HepG2 (cell line): ENCODE measurements at regions not wholly inside any gene's neighbourhood (a gene's known extent, or its start where the extent isn't known, plus 50 kb on each side); places are given as distances from the start of the nearest gene placed in this dataset.

Source experiments
- ERF ChIP-seq: IDR thresholded peaks from 2 replicates; pipeline ENCODE4 v1.6.1; 2018; ENCODE audit warnings: missing biosample characterization, missing genetic modification reagents
- GABPB1 ChIP-seq: IDR thresholded peaks from 2 replicates; pipeline ENCODE4 v1.6.1; 2016; ENCODE audit warnings: mild to moderate bottlenecking, missing genetic modification reagents, moderate library complexity, missing compliant biosample characterization
- KDM5B ChIP-seq: sonication (generic); formaldehyde crosslinking; IDR thresholded peaks from 2 replicates; pipeline ENCODE4 v1.4.0; 2020; ENCODE audit warnings: missing genetic modification reagents, mild to moderate bottlenecking, borderline replicate concordance
- KLF16 ChIP-seq, 2 experiments: sonication (generic) in 1 of 2; formaldehyde crosslinking in 1 of 2; IDR thresholded peaks; 2 replicates each; pipeline versions ENCODE4 v1.6.1 to v1.8.0; 2016 to 2023; ENCODE audit warnings: missing genetic modification reagents in 2 of 2, missing compliant biosample characterization in 1 of 2
- NR0B2 ChIP-seq: sonication (generic); formaldehyde crosslinking; IDR thresholded peaks from 2 replicates; pipeline ENCODE4 v1.4.0; 2020; ENCODE audit warnings: mild to moderate bottlenecking, missing genetic modification reagents
- SNAPC4 ChIP-seq: sonication (generic); formaldehyde crosslinking; IDR thresholded peaks from 2 replicates; pipeline ENCODE4 v1.4.0; 2020; ENCODE audit warnings: mild to moderate bottlenecking, missing genetic modification reagents
- STAT5B ChIP-seq: sonication (generic); formaldehyde crosslinking; IDR thresholded peaks from 2 replicates; pipeline ENCODE4 v1.4.0; 2020; ENCODE audit warnings: missing genetic modification reagents
- STAT6 ChIP-seq: sonication (generic); formaldehyde crosslinking; IDR thresholded peaks from 2 replicates; pipeline ENCODE4 v1.4.0; 2020; ENCODE audit warnings: missing genetic modification reagents, mild to moderate bottlenecking, borderline replicate concordance
- YY1 ChIP-seq: IDR thresholded peaks from 2 replicates; pipeline ENCODE4 v1.6.1; 2011; ENCODE audit warnings: low read length, low read depth, moderate library complexity, mild to moderate bottlenecking; ENCODE audit not compliant: insufficient read depth, insufficient replicate concordance
- ZFYVE20 ChIP-seq: sonication (generic); formaldehyde crosslinking; IDR thresholded peaks from 2 replicates; pipeline ENCODE4 v1.8.0; 2023; ENCODE audit warnings: low read depth, mild to moderate bottlenecking, moderate library complexity, missing genetic modification reagents, borderline replicate concordance
- ZNF121 ChIP-seq: sonication (generic); formaldehyde crosslinking; IDR thresholded peaks from 2 replicates; pipeline ENCODE4 v1.5.0; 2020; ENCODE audit warnings: mild to moderate bottlenecking, missing genetic modification reagents
- ZNF205 ChIP-seq: IDR thresholded peaks from 2 replicates; pipeline ENCODE4 v1.6.1; 2018; ENCODE audit warnings: missing biosample characterization, missing genetic modification reagents
- ZNF350 ChIP-seq: sonication (generic); formaldehyde crosslinking; IDR thresholded peaks from 2 replicates; pipeline ENCODE4 v1.4.0; 2020; ENCODE audit warnings: mild to moderate bottlenecking, low read depth, missing genetic modification reagents, borderline replicate concordance
- ZNF382 ChIP-seq: sonication (generic); formaldehyde crosslinking; IDR thresholded peaks from 2 replicates; pipeline ENCODE4 v1.5.0; 2020; ENCODE audit warnings: missing genetic modification reagents, mild to moderate bottlenecking, borderline replicate concordance
- ZNF547 ChIP-seq: sonication (generic); formaldehyde crosslinking; IDR thresholded peaks from 2 replicates; pipeline ENCODE4 v1.5.1; 2020; ENCODE audit warnings: mild to moderate bottlenecking, missing genetic modification reagents
- ZNF615 ChIP-seq: sonication (generic); formaldehyde crosslinking; IDR thresholded peaks from 2 replicates; pipeline ENCODE4 v1.5.0; 2020; ENCODE audit warnings: mild to moderate bottlenecking, missing genetic modification reagents, borderline replicate concordance
- ZNF629 ChIP-seq: sonication (generic); formaldehyde crosslinking; conservative IDR thresholded peaks from 2 replicates; pipeline ENCODE4 v1.5.0; 2020; ENCODE audit warnings: missing genetic modification reagents
- TF ChIP-seq, protein P1 (sequence below): sonication (generic); formaldehyde crosslinking; IDR thresholded peaks from 2 replicates; pipeline ENCODE4 v1.5.0; 2020; ENCODE audit warnings: missing genetic modification reagents
- TF ChIP-seq, protein P2 (sequence below): sonication (generic); formaldehyde crosslinking; IDR thresholded peaks from 2 replicates; pipeline ENCODE4 v1.4.0; 2020; ENCODE audit warnings: mild to moderate bottlenecking, missing genetic modification reagents

- TF ChIP-seq YY1 (peak; percentile 62), KLF16 (CRISPR knock-in tag; IDR thresholded peaks at IDR 0.05) (peak in 1 of 2 experiments; percentile 90; a peak in 2 of 4 replicates), ZNF629 (peak; percentile 94), SNAPC4 (CRISPR knock-in tag) (no peak), ZNF547 (peak; percentile 89; the same call in 1 of the 2 replicates), ZNF205 (CRISPR knock-in tag) (peak; percentile 83), ZNF615 (CRISPR knock-in tag) (no peak), STAT5B (CRISPR knock-in tag) (peak; percentile 80; the same call in 1 of the 2 replicates), GABPB1 (CRISPR knock-in tag) (peak; percentile 61; the same call in 1 of the 2 replicates), ZNF350 (CRISPR knock-in tag) (peak; percentile 94), KDM5B (CRISPR knock-in tag) (no peak), ZFYVE20 (CRISPR knock-in tag) (no peak), STAT6 (CRISPR knock-in tag) (no peak; the same call in 1 of the 2 replicates), NR0B2 (no peak; the same call in 1 of the 2 replicates), ERF (CRISPR knock-in tag) (peak; percentile 93), ZNF121 (CRISPR knock-in tag) (peak; percentile 41; the same call in 1 of the 2 replicates), ZNF382 (CRISPR knock-in tag) (no peak)
- TF ChIP-seq, protein P1, sequence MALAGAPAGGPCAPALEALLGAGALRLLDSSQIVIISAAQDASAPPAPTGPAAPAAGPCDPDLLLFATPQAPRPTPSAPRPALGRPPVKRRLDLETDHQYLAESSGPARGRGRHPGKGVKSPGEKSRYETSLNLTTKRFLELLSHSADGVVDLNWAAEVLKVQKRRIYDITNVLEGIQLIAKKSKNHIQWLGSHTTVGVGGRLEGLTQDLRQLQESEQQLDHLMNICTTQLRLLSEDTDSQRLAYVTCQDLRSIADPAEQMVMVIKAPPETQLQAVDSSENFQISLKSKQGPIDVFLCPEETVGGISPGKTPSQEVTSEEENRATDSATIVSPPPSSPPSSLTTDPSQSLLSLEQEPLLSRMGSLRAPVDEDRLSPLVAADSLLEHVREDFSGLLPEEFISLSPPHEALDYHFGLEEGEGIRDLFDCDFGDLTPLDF (CRISPR knock-in tag): no peak
- TF ChIP-seq, protein P2, sequence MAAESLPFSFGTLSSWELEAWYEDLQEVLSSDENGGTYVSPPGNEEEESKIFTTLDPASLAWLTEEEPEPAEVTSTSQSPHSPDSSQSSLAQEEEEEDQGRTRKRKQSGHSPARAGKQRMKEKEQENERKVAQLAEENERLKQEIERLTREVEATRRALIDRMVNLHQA: no peak
Observed at GRCh38 chr17:72399608-72400487, 279.0 kb downstream of the SOX9 start (continued).
